ENCODE measurements at regions not wholly inside any gene's neighbourhood (a gene's known extent, or its start where the extent isn't known, plus 50 kb on each side); places are given as distances from the start of the nearest gene placed in this dataset.

DNA sequence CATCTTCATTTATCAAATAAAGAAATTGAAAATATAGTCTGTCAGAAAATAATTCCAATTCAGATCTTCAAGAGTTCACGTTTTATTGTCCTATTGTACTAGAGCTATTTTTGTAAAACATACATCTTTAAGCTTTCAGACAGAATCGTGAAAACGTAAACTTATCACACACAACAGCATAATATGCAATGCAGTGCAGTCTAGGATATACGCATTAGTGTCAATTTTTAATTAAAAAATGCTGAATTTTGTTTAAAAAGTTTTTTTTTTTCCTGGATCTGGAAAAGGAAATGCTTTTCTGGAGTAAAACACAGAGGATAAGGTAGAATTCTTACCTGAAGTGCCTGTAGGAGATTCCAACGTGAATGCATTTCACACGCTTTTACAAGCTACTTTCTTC, 458.2 kb upstream of the KLF6 start:
- ATAC-seq (no peak), DNase-seq (ENCODE audit: low read depth, low spot score) (no peak)
- CTCF ChIA-PET: interaction anchor here (0.6 kb wide), 1 partner anchor 431 kb away, joined by 7 read pairs; no protein-coding TSS in a partner anchor
- in situ Hi-C loops (cut with HindIII; ENCODE audit: low pct_unique_long_range_greater_than_20kb, low sequenced_read_pairs): no loop called here
- Histone ChIP-seq H3K4me1 (ENCODE audit: control insufficient read depth, insufficient read depth, low read length) (peaks cover 29% of the 10 kb centered on the region), H3K36me3 (ENCODE audit: control insufficient read depth, insufficient read depth, low read length) (no peaks in the 10 kb centered on the region), H3K27ac (ENCODE audit: low read length) (peak overlapping the region; percentile 95), H3K27me3 (ENCODE audit: control insufficient read depth, insufficient read depth, low read length) (no peaks in the 10 kb centered on the region), H3K4me3 (ENCODE audit: low read depth in 2 of 2, low read length in 2 of 2) (peak overlapping the region in 1 of 2 experiments; percentile 2; a peak in 2 of 4 replicates), H3K9me3 (ENCODE audit: control insufficient read depth, insufficient read depth, low read depth, low read length) (peaks cover 18% of the 10 kb centered on the region; the same call in 1 of the 2 replicates)
- POLR2A ChIA-PET: interaction anchor here (0.7 kb wide), 2 partner anchors 9 to 243 kb away, joined by 3 to 4 read pairs; no protein-coding TSS in a partner anchor
- TF ChIP-seq SIN3A (IDR thresholded peaks at IDR 0.05; ENCODE audit: borderline replicate concordance, insufficient read depth, low read depth, low read length) (no peak), TCF7L2 (IDR thresholded peaks at IDR 0.05; ENCODE audit: low read depth, low read length) (no peak), POLR2AphosphoS5 (IDR thresholded peaks at IDR 0.05; ENCODE audit: low read depth, low read length) (no peak)
- TF ChIP-seq, protein P1, sequence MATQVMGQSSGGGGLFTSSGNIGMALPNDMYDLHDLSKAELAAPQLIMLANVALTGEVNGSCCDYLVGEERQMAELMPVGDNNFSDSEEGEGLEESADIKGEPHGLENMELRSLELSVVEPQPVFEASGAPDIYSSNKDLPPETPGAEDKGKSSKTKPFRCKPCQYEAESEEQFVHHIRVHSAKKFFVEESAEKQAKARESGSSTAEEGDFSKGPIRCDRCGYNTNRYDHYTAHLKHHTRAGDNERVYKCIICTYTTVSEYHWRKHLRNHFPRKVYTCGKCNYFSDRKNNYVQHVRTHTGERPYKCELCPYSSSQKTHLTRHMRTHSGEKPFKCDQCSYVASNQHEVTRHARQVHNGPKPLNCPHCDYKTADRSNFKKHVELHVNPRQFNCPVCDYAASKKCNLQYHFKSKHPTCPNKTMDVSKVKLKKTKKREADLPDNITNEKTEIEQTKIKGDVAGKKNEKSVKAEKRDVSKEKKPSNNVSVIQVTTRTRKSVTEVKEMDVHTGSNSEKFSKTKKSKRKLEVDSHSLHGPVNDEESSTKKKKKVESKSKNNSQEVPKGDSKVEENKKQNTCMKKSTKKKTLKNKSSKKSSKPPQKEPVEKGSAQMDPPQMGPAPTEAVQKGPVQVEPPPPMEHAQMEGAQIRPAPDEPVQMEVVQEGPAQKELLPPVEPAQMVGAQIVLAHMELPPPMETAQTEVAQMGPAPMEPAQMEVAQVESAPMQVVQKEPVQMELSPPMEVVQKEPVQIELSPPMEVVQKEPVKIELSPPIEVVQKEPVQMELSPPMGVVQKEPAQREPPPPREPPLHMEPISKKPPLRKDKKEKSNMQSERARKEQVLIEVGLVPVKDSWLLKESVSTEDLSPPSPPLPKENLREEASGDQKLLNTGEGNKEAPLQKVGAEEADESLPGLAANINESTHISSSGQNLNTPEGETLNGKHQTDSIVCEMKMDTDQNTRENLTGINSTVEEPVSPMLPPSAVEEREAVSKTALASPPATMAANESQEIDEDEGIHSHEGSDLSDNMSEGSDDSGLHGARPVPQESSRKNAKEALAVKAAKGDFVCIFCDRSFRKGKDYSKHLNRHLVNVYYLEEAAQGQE (IDR thresholded peaks at IDR 0.05; ENCODE audit: insufficient read depth in 1 of 2, low read depth in 2 of 2, low read length in 1 of 2): no peak
- TF ChIP-seq, protein P2, sequence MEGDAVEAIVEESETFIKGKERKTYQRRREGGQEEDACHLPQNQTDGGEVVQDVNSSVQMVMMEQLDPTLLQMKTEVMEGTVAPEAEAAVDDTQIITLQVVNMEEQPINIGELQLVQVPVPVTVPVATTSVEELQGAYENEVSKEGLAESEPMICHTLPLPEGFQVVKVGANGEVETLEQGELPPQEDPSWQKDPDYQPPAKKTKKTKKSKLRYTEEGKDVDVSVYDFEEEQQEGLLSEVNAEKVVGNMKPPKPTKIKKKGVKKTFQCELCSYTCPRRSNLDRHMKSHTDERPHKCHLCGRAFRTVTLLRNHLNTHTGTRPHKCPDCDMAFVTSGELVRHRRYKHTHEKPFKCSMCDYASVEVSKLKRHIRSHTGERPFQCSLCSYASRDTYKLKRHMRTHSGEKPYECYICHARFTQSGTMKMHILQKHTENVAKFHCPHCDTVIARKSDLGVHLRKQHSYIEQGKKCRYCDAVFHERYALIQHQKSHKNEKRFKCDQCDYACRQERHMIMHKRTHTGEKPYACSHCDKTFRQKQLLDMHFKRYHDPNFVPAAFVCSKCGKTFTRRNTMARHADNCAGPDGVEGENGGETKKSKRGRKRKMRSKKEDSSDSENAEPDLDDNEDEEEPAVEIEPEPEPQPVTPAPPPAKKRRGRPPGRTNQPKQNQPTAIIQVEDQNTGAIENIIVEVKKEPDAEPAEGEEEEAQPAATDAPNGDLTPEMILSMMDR (IDR thresholded peaks at IDR 0.05): no peak
- BruUV-seq (replicated peaks): no TSS peak
- intact Hi-C loops (cut with micrococcal nuclease; ENCODE audit: unreplicated experiment): no loop called here

DNA sequence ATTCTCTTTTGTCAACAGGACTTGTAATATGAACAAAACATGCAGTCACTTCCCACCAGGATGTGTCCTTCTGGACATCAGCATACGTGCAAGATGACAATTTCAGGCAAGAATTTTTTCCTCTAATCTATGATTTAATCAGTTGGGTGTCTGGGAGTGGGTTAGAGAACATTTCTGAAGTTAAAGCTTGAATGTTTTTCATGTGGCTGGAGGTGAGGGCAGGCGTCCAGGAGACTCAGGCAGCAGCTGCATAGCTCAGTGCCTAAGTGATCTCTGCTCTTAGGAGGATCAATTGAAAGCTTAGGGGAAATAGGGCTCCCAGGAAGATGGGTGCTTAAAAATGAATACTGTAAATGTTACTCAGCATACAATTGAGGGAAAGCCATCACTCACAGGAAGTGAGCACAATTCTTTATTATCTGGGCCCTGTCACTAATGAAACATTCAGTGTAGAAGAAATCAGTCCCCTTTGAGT, 457.6 kb upstream of the KLF6 start:
- intact Hi-C loops (cut with micrococcal nuclease; ENCODE audit: unreplicated experiment) (no loop called here), in situ Hi-C loops (cut with HindIII; ENCODE audit: low pct_unique_long_range_greater_than_20kb, low sequenced_read_pairs) (no loop called here)
- no TSS peak for BruUV-seq (replicated peaks)
- peak; percentile 60 for DNase-seq (ENCODE audit: low read depth, low spot score)
- CTCF ChIA-PET: interaction anchor here (0.6 kb wide), 1 partner anchor 430 kb away, joined by 7 read pairs; no protein-coding TSS in a partner anchor
- Histone ChIP-seq H3K27ac (ENCODE audit: low read length) (peak overlapping the region; percentile 95), H3K27me3 (ENCODE audit: control insufficient read depth, insufficient read depth, low read length) (no peaks in the 10 kb centered on the region), H3K36me3 (ENCODE audit: control insufficient read depth, insufficient read depth, low read length) (no peaks in the 10 kb centered on the region), H3K4me1 (ENCODE audit: control insufficient read depth, insufficient read depth, low read length) (peaks cover 29% of the 10 kb centered on the region), H3K4me3 (ENCODE audit: low read depth in 2 of 2, low read length in 2 of 2) (peak overlapping the region; percentile 19 to 36), H3K9me3 (ENCODE audit: control insufficient read depth, insufficient read depth, low read depth, low read length) (peaks cover 18% of the 10 kb centered on the region; the same call in 1 of the 2 replicates)
- ATAC-seq: peak; percentile 76
- POLR2A ChIA-PET: no interaction called here
- TF ChIP-seq, protein P2 (IDR thresholded peaks at IDR 0.05): no peak
- TF ChIP-seq POLR2AphosphoS5 (IDR thresholded peaks at IDR 0.05; ENCODE audit: low read depth, low read length): no peak
- TF ChIP-seq SIN3A (IDR thresholded peaks at IDR 0.05; ENCODE audit: borderline replicate concordance, insufficient read depth, low read depth, low read length): no peak
- no peak for TF ChIP-seq TCF7L2 (IDR thresholded peaks at IDR 0.05; ENCODE audit: low read depth, low read length)
- TF ChIP-seq, protein P1 (IDR thresholded peaks at IDR 0.05; ENCODE audit: insufficient read depth in 1 of 2, low read depth in 2 of 2, low read length in 1 of 2): no peak

Data from Panc1 (cell line).